HUES48 (cell line): ENCODE measurements at regions not wholly inside any gene's neighbourhood (a gene's known extent, or its start where the extent isn't known, plus 50 kb on each side); places are given as distances from the start of the nearest gene placed in this dataset.

ENCODE experiments used
- H3K27ac ChIP-seq: one replicate; pipeline ENCODE4 v1.7.0; 2013; ENCODE audit warnings: low read depth, low read length, inconsistent platforms
- H3K27me3 ChIP-seq: 2 replicates; pipeline ENCODE4 v1.6.1; 2013; ENCODE audit warnings: mild to moderate bottlenecking, low read length; ENCODE audit not compliant: control insufficient read depth, insufficient read depth
- H3K36me3 ChIP-seq: 2 replicates; pipeline ENCODE4 v1.6.1; 2013; ENCODE audit warnings: low read length; ENCODE audit not compliant: control insufficient read depth, insufficient read depth
- H3K4me1 ChIP-seq: 2 replicates; pipeline ENCODE4 v1.6.1; 2013; ENCODE audit warnings: mild to moderate bottlenecking, low read length; ENCODE audit not compliant: control insufficient read depth, insufficient read depth
- H3K4me3 ChIP-seq: 2 replicates; pipeline ENCODE4 v1.5.1; 2013; ENCODE audit warnings: mild to moderate bottlenecking, low read depth, low read length
- H3K9ac ChIP-seq: 2 replicates; pipeline ENCODE4 v1.6.1; 2013; ENCODE audit warnings: mild to moderate bottlenecking, low read depth, low read length, moderate library complexity
- H3K9me3 ChIP-seq: 2 replicates; pipeline ENCODE4 v1.6.1; 2013; ENCODE audit warnings: low read length; ENCODE audit not compliant: control insufficient read depth, insufficient read depth

- Histone ChIP-seq H3K36me3 (no peaks in the 10 kb centered on the region), H3K4me3 (no peak overlapping the region), H3K9ac (no peak overlapping the region), H3K9me3 (no peaks in the 10 kb centered on the region), H3K27ac (no peak overlapping the region), H3K4me1 (no peaks in the 10 kb centered on the region), H3K27me3 (no peaks in the 10 kb centered on the region)
These were observed 64.2 kb downstream of the RBM43 start for GRCh38 chr2:151197184-151198108.

- H3K4me3 ChIP-seq, result no peak overlapping the region
- no peaks in the 10 kb centered on the region for H3K9me3 ChIP-seq
- H3K4me1 ChIP-seq, result no peaks in the 10 kb centered on the region
- H3K36me3 ChIP-seq, result no peaks in the 10 kb centered on the region
- H3K27me3 ChIP-seq, result no peaks in the 10 kb centered on the region
- no peak overlapping the region for H3K27ac ChIP-seq
- no peak overlapping the region for H3K9ac ChIP-seq
These were observed 68.1 kb downstream of the RBM43 start for GRCh38 chr2:151193576-151193975.

GRCh38 chr2:151192681-151193080 lies 69.0 kb downstream of the RBM43 start:
- Histone ChIP-seq H3K4me1 (no peaks in the 10 kb centered on the region), H3K4me3 (no peak overlapping the region), H3K27ac (no peak overlapping the region), H3K9me3 (no peaks in the 10 kb centered on the region), H3K27me3 (no peaks in the 10 kb centered on the region), H3K9ac (no peak overlapping the region), H3K36me3 (no peaks in the 10 kb centered on the region)

GRCh38 chr2:151191001-151191400 lies 70.7 kb downstream of the RBM43 start:
- Histone ChIP-seq H3K9ac (no peak overlapping the region), H3K9me3 (no peaks in the 10 kb centered on the region), H3K27me3 (no peaks in the 10 kb centered on the region), H3K4me1 (no peaks in the 10 kb centered on the region), H3K36me3 (no peaks in the 10 kb centered on the region), H3K27ac (no peak overlapping the region), H3K4me3 (no peak overlapping the region)

GRCh38 chr2:151189125-151189524 lies 72.5 kb downstream of the RBM43 start:
- Histone ChIP-seq H3K36me3 (no peaks in the 10 kb centered on the region), H3K27ac (no peak overlapping the region), H3K4me3 (no peak overlapping the region), H3K9me3 (no peaks in the 10 kb centered on the region), H3K27me3 (no peaks in the 10 kb centered on the region), H3K4me1 (no peaks in the 10 kb centered on the region), H3K9ac (no peak overlapping the region)

- Histone ChIP-seq H3K9ac (no peak overlapping the region), H3K27ac (no peak overlapping the region), H3K36me3 (no peaks in the 10 kb centered on the region), H3K27me3 (no peaks in the 10 kb centered on the region), H3K4me1 (peaks cover 9% of the 10 kb centered on the region), H3K4me3 (no peak overlapping the region), H3K9me3 (no peaks in the 10 kb centered on the region)
These were observed 75.7 kb downstream of the RBM43 start for GRCh38 chr2:151186011-151186410.

GRCh38 chr2:151182899-151183809 lies 78.5 kb downstream of the RBM43 start:
- H3K27ac ChIP-seq, result no peak overlapping the region
- H3K9me3 ChIP-seq, result no peaks in the 10 kb centered on the region
- H3K9ac ChIP-seq, result no peak overlapping the region
- no peaks in the 10 kb centered on the region for H3K27me3 ChIP-seq
- no peaks in the 10 kb centered on the region for H3K36me3 ChIP-seq
- no peak overlapping the region for H3K4me3 ChIP-seq
- peaks cover 14% of the 10 kb centered on the region for H3K4me1 ChIP-seq

GRCh38 chr2:151182396-151182795 lies 79.3 kb downstream of the RBM43 start:
- Histone ChIP-seq H3K4me1 (peaks cover 21% of the 10 kb centered on the region), H3K9me3 (no peaks in the 10 kb centered on the region), H3K27me3 (no peaks in the 10 kb centered on the region), H3K27ac (no peak overlapping the region), H3K9ac (no peak overlapping the region), H3K36me3 (no peaks in the 10 kb centered on the region), H3K4me3 (no peak overlapping the region)

GRCh38 chr2:151181524-151181923 lies 80.1 kb downstream of the RBM43 start:
- H3K9ac ChIP-seq, result no peak overlapping the region
- H3K27me3 ChIP-seq, result no peaks in the 10 kb centered on the region
- peaks cover 29% of the 10 kb centered on the region for H3K4me1 ChIP-seq
- H3K36me3 ChIP-seq, result no peaks in the 10 kb centered on the region
- no peak overlapping the region for H3K4me3 ChIP-seq
- H3K9me3 ChIP-seq, result no peaks in the 10 kb centered on the region
- no peak overlapping the region for H3K27ac ChIP-seq

- H3K9ac ChIP-seq, result no peak overlapping the region
- H3K9me3 ChIP-seq, result no peaks in the 10 kb centered on the region
- peaks cover 43% of the 10 kb centered on the region for H3K4me1 ChIP-seq
- no peaks in the 10 kb centered on the region for H3K27me3 ChIP-seq
- no peak overlapping the region for H3K27ac ChIP-seq
- H3K36me3 ChIP-seq, result no peaks in the 10 kb centered on the region
- H3K4me3 ChIP-seq, result no peak overlapping the region
These were observed 81.5 kb downstream of the RBM43 start for GRCh38 chr2:151180123-151180522.

- Histone ChIP-seq H3K9ac (no peak overlapping the region), H3K27me3 (no peaks in the 10 kb centered on the region), H3K36me3 (no peaks in the 10 kb centered on the region), H3K9me3 (no peaks in the 10 kb centered on the region), H3K4me3 (peak overlapping the region; percentile 26; the same call in 1 of the 2 replicates), H3K27ac (no peak overlapping the region), H3K4me1 (peaks cover 51% of the 10 kb centered on the region)
These were observed 83.5 kb downstream of the RBM43 start for GRCh38 chr2:151178207-151178606.
